ENCODE measurements at regions not wholly inside any gene's neighbourhood (a gene's known extent, or its start where the extent isn't known, plus 50 kb on each side); places are given as distances from the start of the nearest gene placed in this dataset.

DNA sequence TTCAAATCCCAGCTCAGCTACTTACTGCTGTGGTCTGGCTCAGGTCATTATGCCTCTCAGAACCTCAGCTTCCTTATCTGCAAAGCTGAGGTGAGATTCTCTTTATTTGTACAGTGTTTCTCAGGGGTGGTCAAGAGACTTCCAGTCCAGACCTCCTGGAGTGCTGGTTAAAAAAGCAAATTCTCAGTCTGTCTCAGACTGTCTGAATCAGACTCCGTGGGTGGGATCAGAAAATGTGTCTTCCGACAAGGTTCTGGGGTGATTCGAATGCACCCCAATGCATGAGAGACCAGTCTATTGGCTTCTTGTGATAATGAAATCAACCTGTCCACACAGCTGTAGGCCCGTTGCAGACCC lies 137.7 kb upstream of the SMIM23 start:
- no peak overlapping the region for H3K27ac ChIP-seq (ENCODE audit: low read depth, low read length, poor library complexity, severe bottlenecking)
- no peaks in the 10 kb centered on the region for H3K9me3 ChIP-seq (ENCODE audit: low read depth, low read length, poor library complexity, severe bottlenecking)
- POLR2A ChIA-PET (ENCODE audit: low non-redundant PET): no interaction called here
- TF ChIP-seq, protein P1, sequence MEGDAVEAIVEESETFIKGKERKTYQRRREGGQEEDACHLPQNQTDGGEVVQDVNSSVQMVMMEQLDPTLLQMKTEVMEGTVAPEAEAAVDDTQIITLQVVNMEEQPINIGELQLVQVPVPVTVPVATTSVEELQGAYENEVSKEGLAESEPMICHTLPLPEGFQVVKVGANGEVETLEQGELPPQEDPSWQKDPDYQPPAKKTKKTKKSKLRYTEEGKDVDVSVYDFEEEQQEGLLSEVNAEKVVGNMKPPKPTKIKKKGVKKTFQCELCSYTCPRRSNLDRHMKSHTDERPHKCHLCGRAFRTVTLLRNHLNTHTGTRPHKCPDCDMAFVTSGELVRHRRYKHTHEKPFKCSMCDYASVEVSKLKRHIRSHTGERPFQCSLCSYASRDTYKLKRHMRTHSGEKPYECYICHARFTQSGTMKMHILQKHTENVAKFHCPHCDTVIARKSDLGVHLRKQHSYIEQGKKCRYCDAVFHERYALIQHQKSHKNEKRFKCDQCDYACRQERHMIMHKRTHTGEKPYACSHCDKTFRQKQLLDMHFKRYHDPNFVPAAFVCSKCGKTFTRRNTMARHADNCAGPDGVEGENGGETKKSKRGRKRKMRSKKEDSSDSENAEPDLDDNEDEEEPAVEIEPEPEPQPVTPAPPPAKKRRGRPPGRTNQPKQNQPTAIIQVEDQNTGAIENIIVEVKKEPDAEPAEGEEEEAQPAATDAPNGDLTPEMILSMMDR (conservative IDR thresholded peaks at IDR 0.05; ENCODE audit: low read depth, low read length): no peak
- no peak for TF ChIP-seq EZH2 (IDR thresholded peaks at IDR 0.05; ENCODE audit: borderline replicate concordance, low read depth, low read length, poor library complexity, severe bottlenecking)
- H3K4me1 ChIP-seq (ENCODE audit: insufficient read depth, low read length, poor library complexity, severe bottlenecking): no peaks in the 10 kb centered on the region
- BruUV-seq (replicated peaks): no TSS peak
- H3K36me3 ChIP-seq (ENCODE audit: insufficient read depth, low read length, poor library complexity, severe bottlenecking): no peaks in the 10 kb centered on the region
- CTCF ChIA-PET: no interaction called here
- H3K27me3 ChIP-seq (replicated peaks; ENCODE audit: insufficient read depth, low read depth, low read length, poor library complexity): no peaks in the 10 kb centered on the region
- no peak for DNase-seq (ENCODE audit: low spot score)
- intact Hi-C loops (cut with micrococcal nuclease; ENCODE audit: unreplicated experiment): no loop called here
- H3K4me3 ChIP-seq (ENCODE audit: low read depth, low read length, poor library complexity, severe bottlenecking): no peak overlapping the region

DNA sequence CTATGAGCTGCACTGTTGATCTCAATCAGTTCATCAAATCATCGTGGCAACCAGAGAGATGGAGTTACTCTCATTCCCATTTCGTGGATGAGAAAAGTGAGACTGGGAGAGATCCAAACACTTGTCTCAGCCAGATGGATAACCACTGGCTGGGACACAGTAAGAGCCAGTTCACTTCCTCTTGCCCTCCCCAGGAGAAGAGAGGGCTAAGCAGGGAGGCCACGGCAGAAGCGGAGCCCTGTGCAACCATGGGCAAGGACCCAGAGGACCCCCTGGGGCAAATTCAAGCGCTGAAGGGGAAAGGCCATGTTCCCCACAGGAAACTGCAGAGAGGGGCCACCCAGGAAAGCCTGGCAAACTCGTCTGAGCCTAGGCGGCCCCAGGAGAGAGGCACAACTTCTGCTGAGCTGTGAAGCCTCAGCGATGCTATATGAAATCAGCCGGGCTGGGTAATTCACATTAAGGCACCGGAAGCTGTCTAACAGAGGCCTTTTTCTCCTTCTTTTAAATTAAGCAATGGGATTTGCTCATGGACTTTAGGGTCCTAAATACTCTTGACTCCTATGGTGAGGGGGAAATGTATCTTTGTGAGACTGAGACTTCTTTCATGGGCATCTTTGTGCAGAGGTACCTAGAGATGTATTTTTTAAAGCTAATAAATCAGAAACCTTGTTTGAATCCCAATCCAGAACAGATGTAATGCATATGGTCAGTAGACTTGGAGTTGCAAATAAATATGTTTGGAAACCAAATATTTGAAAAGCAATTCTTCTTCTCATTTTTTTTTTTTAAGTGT lies 137.1 kb upstream of the SMIM23 start:
- CTCF ChIA-PET: no interaction called here
- H3K4me1 ChIP-seq (ENCODE audit: insufficient read depth, low read length, poor library complexity, severe bottlenecking): no peaks in the 10 kb centered on the region
- POLR2A ChIA-PET (ENCODE audit: low non-redundant PET): no interaction called here
- intact Hi-C loops (cut with micrococcal nuclease; ENCODE audit: unreplicated experiment): no loop called here
- no peak for DNase-seq (ENCODE audit: low spot score)
- no peak overlapping the region for H3K4me3 ChIP-seq (ENCODE audit: low read depth, low read length, poor library complexity, severe bottlenecking)
- BruUV-seq (replicated peaks): no TSS peak
- H3K36me3 ChIP-seq (ENCODE audit: insufficient read depth, low read length, poor library complexity, severe bottlenecking): no peaks in the 10 kb centered on the region
- no peak overlapping the region for H3K27ac ChIP-seq (ENCODE audit: low read depth, low read length, poor library complexity, severe bottlenecking)
- TF ChIP-seq EZH2 (IDR thresholded peaks at IDR 0.05; ENCODE audit: borderline replicate concordance, low read depth, low read length, poor library complexity, severe bottlenecking): no peak
- TF ChIP-seq, protein P1 (conservative IDR thresholded peaks at IDR 0.05; ENCODE audit: low read depth, low read length): no peak
- no peaks in the 10 kb centered on the region for H3K9me3 ChIP-seq (ENCODE audit: low read depth, low read length, poor library complexity, severe bottlenecking)
- H3K27me3 ChIP-seq (replicated peaks; ENCODE audit: insufficient read depth, low read depth, low read length, poor library complexity): no peaks in the 10 kb centered on the region

DNA sequence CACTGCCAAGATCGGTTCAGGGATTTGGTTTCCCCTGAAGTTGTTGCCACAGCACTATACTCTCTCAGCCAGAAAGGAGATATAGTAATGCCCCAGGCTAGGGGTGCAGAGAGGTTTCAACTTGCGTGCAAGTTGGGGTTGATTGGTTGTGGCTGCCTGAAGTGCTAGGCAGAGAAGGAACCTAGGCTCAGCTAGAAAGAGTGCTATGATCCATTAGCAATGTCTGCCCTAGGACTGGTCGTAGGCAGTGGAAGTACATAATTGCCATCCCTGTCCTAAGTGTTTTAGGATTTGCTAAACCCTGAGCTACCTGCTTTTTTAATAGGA lies 136.6 kb upstream of the SMIM23 start:
- no peak overlapping the region for H3K27ac ChIP-seq (ENCODE audit: low read depth, low read length, poor library complexity, severe bottlenecking)
- no peaks in the 10 kb centered on the region for H3K36me3 ChIP-seq (ENCODE audit: insufficient read depth, low read length, poor library complexity, severe bottlenecking)
- no peaks in the 10 kb centered on the region for H3K9me3 ChIP-seq (ENCODE audit: low read depth, low read length, poor library complexity, severe bottlenecking)
- H3K4me3 ChIP-seq (ENCODE audit: low read depth, low read length, poor library complexity, severe bottlenecking): no peak overlapping the region
- CTCF ChIA-PET: no interaction called here
- POLR2A ChIA-PET (ENCODE audit: low non-redundant PET): no interaction called here
- no peaks in the 10 kb centered on the region for H3K27me3 ChIP-seq (replicated peaks; ENCODE audit: insufficient read depth, low read depth, low read length, poor library complexity)
- BruUV-seq (replicated peaks): no TSS peak
- intact Hi-C loops (cut with micrococcal nuclease; ENCODE audit: unreplicated experiment): no loop called here
- DNase-seq (ENCODE audit: low spot score): no peak
- TF ChIP-seq, protein P1 (conservative IDR thresholded peaks at IDR 0.05; ENCODE audit: low read depth, low read length): no peak
- TF ChIP-seq EZH2 (IDR thresholded peaks at IDR 0.05; ENCODE audit: borderline replicate concordance, low read depth, low read length, poor library complexity, severe bottlenecking): no peak
- H3K4me1 ChIP-seq (ENCODE audit: insufficient read depth, low read length, poor library complexity, severe bottlenecking): no peaks in the 10 kb centered on the region

Measured in A673 (cell line).